ENCODE measurements at regions not wholly inside any gene's neighbourhood (a gene's known extent, or its start where the extent isn't known, plus 50 kb on each side); places are given as distances from the start of the nearest gene placed in this dataset.

- TF ChIP-seq POLR2A (IDR thresholded peaks at IDR 0.05) (no peak), CTCF (IDR thresholded peaks at IDR 0.05) (no peak)
These were observed 118.7 kb downstream of the POSTN start for GRCh38 chr13:37479916-37480315.
